ENCODE measurements at regions not wholly inside any gene's neighbourhood (a gene's known extent, or its start where the extent isn't known, plus 50 kb on each side); places are given as distances from the start of the nearest gene placed in this dataset.

- ATAC-seq (peak; percentile 93), FAIRE-seq (no peak), DNase-seq (ENCODE audit: low read depth, low spot score) (peak; percentile 55)
- Histone ChIP-seq H3K27me3 (replicated peaks in 1 of 2; ENCODE audit: control insufficient read depth in 2 of 2, insufficient read depth in 2 of 2, low read length in 1 of 2) (no peaks in the 10 kb centered on the region), H3K79me2 (ENCODE audit: control insufficient read depth, insufficient read depth, low read length) (no peaks in the 10 kb centered on the region), H2AFZ (ENCODE audit: control insufficient read depth, low read depth, low read length) (no peak overlapping the region), H3K9ac (ENCODE audit: control insufficient read depth, insufficient read depth, low read length) (no peak overlapping the region), H3K4me1 (ENCODE audit: control insufficient read depth, insufficient read depth, low read length) (peaks cover 9% of the 10 kb centered on the region), H4K20me1 (ENCODE audit: control insufficient read depth, insufficient read depth) (no peaks in the 10 kb centered on the region), H3K36me3 (ENCODE audit: control insufficient read depth in 2 of 2, insufficient read depth in 2 of 2, low read length in 1 of 2) (no peaks in the 10 kb centered on the region), H3K9me3 (replicated peaks; ENCODE audit: control insufficient read depth, insufficient read depth, low read length) (no peaks in the 10 kb centered on the region; the same call in 2 of the 3 replicates), H3K4me3 (no peak overlapping the region), H3K4me2 (ENCODE audit: control insufficient read depth, insufficient read depth) (no peak overlapping the region), H3K27ac (ENCODE audit: control insufficient read depth, insufficient read depth) (peak overlapping the region; percentile 44; the same call in 1 of the 2 replicates)
- in situ Hi-C loops (cut with MboI), result no loop called here
- CTCF ChIA-PET, result interaction anchor here (1.2 kb wide), 1 partner anchor 32 kb away, joined by 4 read pairs; no protein-coding TSS in a partner anchor
- no TSS peak for BruUV-seq (replicated peaks)
- SMC1A ChIA-PET (ENCODE audit: uncharacterized antibody, unreplicated experiment), result interaction anchor here (1.0 to 2.5 kb wide), 7 partner anchors 8 to 163 kb away, joined by 3 to 15 read pairs (median 4); no protein-coding TSS in a partner anchor
- intact Hi-C loops (cut with micrococcal nuclease; ENCODE audit: unreplicated experiment), result loop anchor here (1.0 to 5.0 kb wide), 3 partner anchors 25 to 78 kb away; no protein-coding TSS in a partner anchor
- RAD21 ChIA-PET (ENCODE audit: unreplicated experiment), result interaction anchor here (0.9 to 1.6 kb wide), 5 partner anchors 9 to 159 kb away, joined by 3 to 6 read pairs (median 3); no protein-coding TSS in a partner anchor
- WGBS (ENCODE audit: insufficient coverage, insufficient replicate concordance, low lambda C conversion rate, missing lambda C conversion rate), result 0% methylated on average over 1 of the region's 1 CpG
- POLR2A ChIA-PET, result interaction anchor here (1.0 kb wide), 1 partner anchor 11 kb away, joined by 5 read pairs; no protein-coding TSS in a partner anchor
- TF ChIP-seq KDM1A (IDR thresholded peaks at IDR 0.05; ENCODE audit: borderline replicate concordance) (no peak), SUZ12 (IDR thresholded peaks at IDR 0.05; ENCODE audit: unreplicated experiment) (no peak), POLR2AphosphoS2 (IDR thresholded peaks at IDR 0.05; ENCODE audit: low read depth, low read length) (no peak), MEF2B (IDR thresholded peaks at IDR 0.05; ENCODE audit: partially characterized antibody, poor library complexity, severe bottlenecking) (no peak), BMI1 (IDR thresholded peaks at IDR 0.05; ENCODE audit: borderline replicate concordance) (no peak), NR2C1 (IDR thresholded peaks at IDR 0.05) (peak; percentile 27; the same call in 1 of the 2 replicates), ATF2 (IDR thresholded peaks at IDR 0.05; ENCODE audit: low read length) (peak; percentile 55; the same call in 1 of the 2 replicates), CREB1 (IDR thresholded peaks at IDR 0.05; ENCODE audit: low read depth) (no peak), MYB (IDR thresholded peaks at IDR 0.05; ENCODE audit: borderline replicate concordance, low read depth, low read length) (no peak), BRCA1 (IDR thresholded peaks at IDR 0.05; ENCODE audit: low read depth, low read length) (no peak), ZBTB40 (IDR thresholded peaks at IDR 0.05; ENCODE audit: borderline replicate concordance) (no peak), SKIL (IDR thresholded peaks at IDR 0.05; ENCODE audit: low read depth, poor library complexity, severe bottlenecking) (peak; percentile 32), RUNX3 (IDR thresholded peaks at IDR 0.05; ENCODE audit: low read length) (peak; percentile 92), EED (IDR thresholded peaks at IDR 0.05; ENCODE audit: low read depth) (no peak), ZNF274 (IDR thresholded peaks at IDR 0.05; ENCODE audit: insufficient read depth, insufficient read length) (no peak), IRF5 (IDR thresholded peaks at IDR 0.05; ENCODE audit: borderline replicate concordance) (no peak)
Measured at GRCh38 chr20:11380283-11380682, 537.4 kb upstream of the BTBD3 start.

Measured in GM12878 (cell line).